ENCODE measurements at regions not wholly inside any gene's neighbourhood (a gene's known extent, or its start where the extent isn't known, plus 50 kb on each side); places are given as distances from the start of the nearest gene placed in this dataset.

DNA sequence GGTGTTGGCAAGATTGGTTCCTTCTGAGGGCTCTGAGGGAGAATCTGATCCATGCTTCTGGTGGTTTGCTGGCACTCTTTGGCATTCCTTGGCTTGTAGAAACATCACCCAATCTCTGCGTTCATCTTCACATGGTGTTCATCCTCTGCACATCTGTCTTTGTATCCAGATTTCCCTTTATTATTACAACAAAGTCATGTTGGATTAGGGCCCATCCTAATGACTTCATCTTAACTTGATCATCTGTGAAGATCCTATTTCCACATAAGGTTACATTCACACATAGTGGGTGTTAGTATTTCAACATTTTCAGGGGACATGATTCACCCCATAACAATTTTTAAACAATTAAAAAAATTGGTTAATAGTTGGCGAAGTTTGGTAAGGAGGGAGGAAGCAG, 177.4 kb upstream of the CWC22 start:
- TF ChIP-seq, protein P1, sequence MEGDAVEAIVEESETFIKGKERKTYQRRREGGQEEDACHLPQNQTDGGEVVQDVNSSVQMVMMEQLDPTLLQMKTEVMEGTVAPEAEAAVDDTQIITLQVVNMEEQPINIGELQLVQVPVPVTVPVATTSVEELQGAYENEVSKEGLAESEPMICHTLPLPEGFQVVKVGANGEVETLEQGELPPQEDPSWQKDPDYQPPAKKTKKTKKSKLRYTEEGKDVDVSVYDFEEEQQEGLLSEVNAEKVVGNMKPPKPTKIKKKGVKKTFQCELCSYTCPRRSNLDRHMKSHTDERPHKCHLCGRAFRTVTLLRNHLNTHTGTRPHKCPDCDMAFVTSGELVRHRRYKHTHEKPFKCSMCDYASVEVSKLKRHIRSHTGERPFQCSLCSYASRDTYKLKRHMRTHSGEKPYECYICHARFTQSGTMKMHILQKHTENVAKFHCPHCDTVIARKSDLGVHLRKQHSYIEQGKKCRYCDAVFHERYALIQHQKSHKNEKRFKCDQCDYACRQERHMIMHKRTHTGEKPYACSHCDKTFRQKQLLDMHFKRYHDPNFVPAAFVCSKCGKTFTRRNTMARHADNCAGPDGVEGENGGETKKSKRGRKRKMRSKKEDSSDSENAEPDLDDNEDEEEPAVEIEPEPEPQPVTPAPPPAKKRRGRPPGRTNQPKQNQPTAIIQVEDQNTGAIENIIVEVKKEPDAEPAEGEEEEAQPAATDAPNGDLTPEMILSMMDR (IDR thresholded peaks at IDR 0.05) = no peak
- TF ChIP-seq POLR2A (IDR thresholded peaks at IDR 0.05) = no peak
- no peak for TF ChIP-seq POLR2AphosphoS5 (IDR thresholded peaks at IDR 0.05)
